ENCODE measurements at regions not wholly inside any gene's neighbourhood (a gene's known extent, or its start where the extent isn't known, plus 50 kb on each side); places are given as distances from the start of the nearest gene placed in this dataset.
"Not testable (repeated sequence)": the region's sequence is repeated elsewhere in the genome, so short reads cannot be mapped to it uniquely, and the experiment has no call there.

- DNase-seq (ENCODE audit: extremely low read depth in 1 of 2, low read depth in 1 of 2): no peak
These were observed 599.6 kb downstream of the PSAT1 start for GRCh38 chr9:78896479-78896878.

- no peak for DNase-seq (ENCODE audit: extremely low read depth in 1 of 2, low read depth in 1 of 2)
These were observed 601.3 kb downstream of the PSAT1 start for GRCh38 chr9:78898234-78898633.

GRCh38 chr9:78899006-78899405, 602.1 kb downstream of the PSAT1 start:
- no peak for DNase-seq (ENCODE audit: extremely low read depth in 1 of 2, low read depth in 1 of 2)

- DNase-seq (ENCODE audit: extremely low read depth in 1 of 2, low read depth in 1 of 2): no peak
These were observed 603.6 kb downstream of the PSAT1 start for GRCh38 chr9:78900500-78900899.

- DNase-seq (ENCODE audit: extremely low read depth in 1 of 2, low read depth in 1 of 2): no peak
These were observed 605.1 kb downstream of the PSAT1 start for GRCh38 chr9:78902051-78902450.

- DNase-seq (ENCODE audit: extremely low read depth in 1 of 2, low read depth in 1 of 2): no peak
These were observed 606.7 kb downstream of the PSAT1 start for GRCh38 chr9:78903581-78903980.

GRCh38 chr9:78904686-78905085, 607.8 kb downstream of the PSAT1 start:
- no peak for DNase-seq (ENCODE audit: extremely low read depth in 1 of 2, low read depth in 1 of 2)

- DNase-seq (ENCODE audit: extremely low read depth in 1 of 2, low read depth in 1 of 2): no peak
These were observed 608.5 kb downstream of the PSAT1 start for GRCh38 chr9:78905387-78905786.

GRCh38 chr9:78905986-78906755, 609.2 kb downstream of the PSAT1 start:
- no peak for DNase-seq (ENCODE audit: extremely low read depth in 1 of 2, low read depth in 1 of 2)

GRCh38 chr9:78909566-78909965, 612.6 kb downstream of the PSAT1 start:
- DNase-seq (ENCODE audit: extremely low read depth in 1 of 2, low read depth in 1 of 2): no peak

GRCh38 chr9:78916884-78917283, 620.0 kb downstream of the PSAT1 start:
- not testable (repeated sequence) for DNase-seq (ENCODE audit: extremely low read depth in 1 of 2, low read depth in 1 of 2)

- DNase-seq (ENCODE audit: extremely low read depth in 1 of 2, low read depth in 1 of 2): no peak
These were observed 622.1 kb downstream of the PSAT1 start for GRCh38 chr9:78918976-78919375.

- DNase-seq (ENCODE audit: extremely low read depth in 1 of 2, low read depth in 1 of 2): no peak
These were observed 622.8 kb downstream of the PSAT1 start for GRCh38 chr9:78919701-78920100.

GRCh38 chr9:78921341-78921740, 624.4 kb downstream of the PSAT1 start:
- no peak for DNase-seq (ENCODE audit: extremely low read depth in 1 of 2, low read depth in 1 of 2)

- no peak for DNase-seq (ENCODE audit: extremely low read depth in 1 of 2, low read depth in 1 of 2)
These were observed 627.2 kb downstream of the PSAT1 start for GRCh38 chr9:78923966-78924659.

GRCh38 chr9:78927099-78927940, 630.4 kb downstream of the PSAT1 start:
- no peak for DNase-seq (ENCODE audit: extremely low read depth in 1 of 2, low read depth in 1 of 2)

- DNase-seq (ENCODE audit: extremely low read depth in 1 of 2, low read depth in 1 of 2): no peak
These were observed 631.9 kb downstream of the PSAT1 start for GRCh38 chr9:78928625-78929405.

GRCh38 chr9:78930281-78930680, 633.4 kb downstream of the PSAT1 start:
- no peak for DNase-seq (ENCODE audit: extremely low read depth in 1 of 2, low read depth in 1 of 2)

GRCh38 chr9:78932849-78933627, 636.1 kb downstream of the PSAT1 start:
- DNase-seq (ENCODE audit: extremely low read depth in 1 of 2, low read depth in 1 of 2): no peak

- no peak for DNase-seq (ENCODE audit: extremely low read depth in 1 of 2, low read depth in 1 of 2)
These were observed 636.9 kb upstream of the TLE4 start for GRCh38 chr9:78934880-78935279.

All from activated CD8-positive, alpha-beta memory T cell treated with anti-CD3 and anti-CD28 coated beads for 1 hour (primary cell).